Esophagus squamous epithelium (tissue), 4 donors: ENCODE measurements at regions not wholly inside any gene's neighbourhood (a gene's known extent, or its start where the extent isn't known, plus 50 kb on each side); places are given as distances from the start of the nearest gene placed in this dataset.
"Not testable (repeated sequence)": the region's sequence is repeated elsewhere in the genome, so short reads cannot be mapped to it uniquely, and the experiment has no call there.

Experiments used
- POLR2A ChIP-seq, 4 donors: fragments of 450-650 bp; IDR thresholded peaks; one replicate each; pipeline ENCODE4 v1.6.1; 2017; ENCODE audit warnings: antibody characterized with exemption in 4 of 4, mild to moderate bottlenecking in 4 of 4, moderate library complexity in 3 of 4
- TF ChIP-seq, protein P1 (sequence below), 6 experiments: fragments of 450-650 bp in 4 of 6; fragments of 200-600 bp in 2 of 6; sonication (generic) in 2 of 6; IDR thresholded peaks; one replicate each; pipeline ENCODE4 v1.5.1; 2016 to 2019; ENCODE audit warnings: antibody characterized with exemption in 6 of 6, mild to moderate bottlenecking in 4 of 6, moderate library complexity in 4 of 6

DNA sequence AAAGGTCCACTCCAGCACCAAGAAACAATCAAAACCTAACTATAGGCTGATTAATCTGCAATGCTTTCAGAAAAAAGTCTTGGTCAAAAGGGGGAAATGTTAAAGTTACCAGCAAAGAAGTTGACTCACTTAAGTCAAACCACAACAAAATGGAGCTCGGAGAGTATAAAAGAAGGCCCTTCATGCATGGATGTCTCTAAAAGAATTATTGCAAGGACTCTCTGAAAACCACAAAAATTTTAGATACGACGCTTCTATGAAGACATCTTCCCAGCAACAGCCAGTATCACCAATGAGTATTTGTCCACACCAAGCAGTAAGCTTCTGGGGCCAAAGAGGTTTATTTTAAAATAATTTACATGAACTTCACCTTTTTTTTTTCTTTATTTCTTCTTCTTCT, 1327.4 kb upstream of the CDH18 start:
- not testable (repeated sequence) for TF ChIP-seq POLR2A (IDR thresholded peaks at IDR 0.05)
- TF ChIP-seq, protein P1, sequence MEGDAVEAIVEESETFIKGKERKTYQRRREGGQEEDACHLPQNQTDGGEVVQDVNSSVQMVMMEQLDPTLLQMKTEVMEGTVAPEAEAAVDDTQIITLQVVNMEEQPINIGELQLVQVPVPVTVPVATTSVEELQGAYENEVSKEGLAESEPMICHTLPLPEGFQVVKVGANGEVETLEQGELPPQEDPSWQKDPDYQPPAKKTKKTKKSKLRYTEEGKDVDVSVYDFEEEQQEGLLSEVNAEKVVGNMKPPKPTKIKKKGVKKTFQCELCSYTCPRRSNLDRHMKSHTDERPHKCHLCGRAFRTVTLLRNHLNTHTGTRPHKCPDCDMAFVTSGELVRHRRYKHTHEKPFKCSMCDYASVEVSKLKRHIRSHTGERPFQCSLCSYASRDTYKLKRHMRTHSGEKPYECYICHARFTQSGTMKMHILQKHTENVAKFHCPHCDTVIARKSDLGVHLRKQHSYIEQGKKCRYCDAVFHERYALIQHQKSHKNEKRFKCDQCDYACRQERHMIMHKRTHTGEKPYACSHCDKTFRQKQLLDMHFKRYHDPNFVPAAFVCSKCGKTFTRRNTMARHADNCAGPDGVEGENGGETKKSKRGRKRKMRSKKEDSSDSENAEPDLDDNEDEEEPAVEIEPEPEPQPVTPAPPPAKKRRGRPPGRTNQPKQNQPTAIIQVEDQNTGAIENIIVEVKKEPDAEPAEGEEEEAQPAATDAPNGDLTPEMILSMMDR (IDR thresholded peaks at IDR 0.05), result not testable (repeated sequence)
